ENCODE measurements at regions not wholly inside any gene's neighbourhood (a gene's known extent, or its start where the extent isn't known, plus 50 kb on each side); places are given as distances from the start of the nearest gene placed in this dataset.

- TF ChIP-seq, protein P1, sequence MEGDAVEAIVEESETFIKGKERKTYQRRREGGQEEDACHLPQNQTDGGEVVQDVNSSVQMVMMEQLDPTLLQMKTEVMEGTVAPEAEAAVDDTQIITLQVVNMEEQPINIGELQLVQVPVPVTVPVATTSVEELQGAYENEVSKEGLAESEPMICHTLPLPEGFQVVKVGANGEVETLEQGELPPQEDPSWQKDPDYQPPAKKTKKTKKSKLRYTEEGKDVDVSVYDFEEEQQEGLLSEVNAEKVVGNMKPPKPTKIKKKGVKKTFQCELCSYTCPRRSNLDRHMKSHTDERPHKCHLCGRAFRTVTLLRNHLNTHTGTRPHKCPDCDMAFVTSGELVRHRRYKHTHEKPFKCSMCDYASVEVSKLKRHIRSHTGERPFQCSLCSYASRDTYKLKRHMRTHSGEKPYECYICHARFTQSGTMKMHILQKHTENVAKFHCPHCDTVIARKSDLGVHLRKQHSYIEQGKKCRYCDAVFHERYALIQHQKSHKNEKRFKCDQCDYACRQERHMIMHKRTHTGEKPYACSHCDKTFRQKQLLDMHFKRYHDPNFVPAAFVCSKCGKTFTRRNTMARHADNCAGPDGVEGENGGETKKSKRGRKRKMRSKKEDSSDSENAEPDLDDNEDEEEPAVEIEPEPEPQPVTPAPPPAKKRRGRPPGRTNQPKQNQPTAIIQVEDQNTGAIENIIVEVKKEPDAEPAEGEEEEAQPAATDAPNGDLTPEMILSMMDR (conservative IDR thresholded peaks at IDR 0.05; ENCODE audit: low read depth in 2 of 2): no peak
- TF ChIP-seq EZH2 (IDR thresholded peaks at IDR 0.05; ENCODE audit: low read depth, unreplicated experiment) (no peak), EZH2phosphoT487 (IDR thresholded peaks at IDR 0.05; ENCODE audit: unreplicated experiment) (no peak), JUNB (IDR thresholded peaks at IDR 0.05; ENCODE audit: unreplicated experiment) (no peak), REST (IDR thresholded peaks at IDR 0.05; ENCODE audit: unreplicated experiment) (no peak)
Measured at GRCh38 chr6:16844183-16844582, 82.9 kb upstream of the ATXN1 start.

All from GM23338 (cell line).